ENCODE measurements at regions not wholly inside any gene's neighbourhood (a gene's known extent, or its start where the extent isn't known, plus 50 kb on each side); places are given as distances from the start of the nearest gene placed in this dataset.

DNA sequence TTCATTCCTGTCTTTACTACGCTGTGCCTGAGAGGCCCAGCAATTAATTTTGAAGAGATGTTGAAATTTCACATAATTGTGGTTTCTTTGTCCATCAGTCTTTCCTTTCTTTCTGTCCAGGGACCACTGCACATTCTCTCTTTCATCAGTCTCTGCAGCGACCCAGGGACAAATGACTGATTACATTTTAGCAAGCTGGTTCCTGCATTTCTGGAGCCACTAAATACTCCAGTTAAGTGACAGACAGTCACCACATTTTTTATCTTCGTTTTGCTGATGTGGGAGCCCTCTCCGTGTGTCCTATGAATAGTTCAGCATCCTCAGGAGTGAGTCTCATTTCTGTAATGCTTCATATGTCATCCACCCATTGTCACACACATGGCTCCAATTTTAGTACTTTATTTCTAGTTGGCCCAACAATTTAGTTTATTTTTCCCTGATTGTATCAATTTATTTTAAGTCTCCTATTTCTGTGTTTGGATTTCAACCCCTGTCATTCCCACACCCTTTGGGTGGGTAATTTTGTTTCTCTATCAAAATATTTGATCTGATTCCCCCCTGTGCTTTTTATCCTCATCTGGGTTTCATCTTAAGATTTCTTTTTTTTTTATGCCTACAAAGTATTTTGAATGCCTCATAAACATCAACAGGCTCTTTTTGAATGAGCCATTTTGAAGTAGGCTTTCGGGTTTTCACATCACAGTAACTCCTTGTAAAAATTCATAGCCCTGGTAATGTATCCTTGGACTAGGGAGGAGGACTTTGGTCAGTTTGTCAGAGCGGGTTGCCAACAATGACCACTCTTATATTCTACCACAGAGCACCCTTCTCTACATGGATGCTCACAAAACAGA, 1196.5 kb downstream of the GALC start:
- TF ChIP-seq CTCF (IDR thresholded peaks at IDR 0.05) (no peak), POLR2A (IDR thresholded peaks at IDR 0.05; ENCODE audit: low read depth) (no peak), POLR2AphosphoS5 (IDR thresholded peaks at IDR 0.05) (no peak)
